ENCODE measurements at regions not wholly inside any gene's neighbourhood (a gene's known extent, or its start where the extent isn't known, plus 50 kb on each side); places are given as distances from the start of the nearest gene placed in this dataset.

DNA sequence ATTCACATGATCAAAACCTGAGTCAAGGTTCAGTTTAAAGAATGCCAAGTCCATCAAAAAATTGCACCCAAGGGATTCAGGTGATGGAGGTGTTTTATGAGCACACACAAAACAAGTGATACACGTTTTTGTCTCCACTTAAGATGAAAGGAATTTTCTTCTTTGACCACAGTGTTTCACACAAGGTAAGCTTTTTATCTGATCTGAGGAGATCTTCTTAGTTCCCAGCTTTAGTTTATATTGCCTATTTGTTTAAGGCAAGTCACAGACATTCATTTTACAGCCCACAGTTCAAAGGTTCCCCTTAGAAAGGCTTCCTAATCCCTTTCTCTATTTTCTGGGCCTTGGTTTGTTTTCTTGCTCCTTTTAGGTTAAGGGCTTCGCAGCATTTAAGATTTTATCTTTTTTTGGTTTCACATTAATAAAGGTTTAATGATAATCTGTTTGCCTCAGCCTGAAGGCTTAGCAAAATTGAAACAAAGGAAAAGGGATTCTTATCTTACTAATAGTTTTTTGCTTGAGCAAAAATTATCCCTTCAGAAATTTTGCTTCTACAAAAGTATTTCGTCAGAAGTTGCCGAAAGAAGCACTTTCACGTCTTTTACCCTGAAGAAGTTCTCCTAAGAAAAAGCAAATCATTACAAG lies 420.5 kb upstream of the NAALADL2 start:
- no peaks in the 10 kb centered on the region for H3K9me3 ChIP-seq
- H3K36me3 ChIP-seq = no peaks in the 10 kb centered on the region
- peaks cover 4 to 32% of the 10 kb centered on the region in 2 donors for H3K4me1 ChIP-seq
- no peak for ATAC-seq
- peak overlapping the region; percentile 87 to 98 for H3K27ac ChIP-seq
- no peak overlapping the region for H3K4me3 ChIP-seq
- intact Hi-C loops (cut with DNase I) = no loop called here
- H3K27me3 ChIP-seq = peaks cover 0 to 33% of the 10 kb centered on the region in 2 donors
- TF ChIP-seq, protein P1, sequence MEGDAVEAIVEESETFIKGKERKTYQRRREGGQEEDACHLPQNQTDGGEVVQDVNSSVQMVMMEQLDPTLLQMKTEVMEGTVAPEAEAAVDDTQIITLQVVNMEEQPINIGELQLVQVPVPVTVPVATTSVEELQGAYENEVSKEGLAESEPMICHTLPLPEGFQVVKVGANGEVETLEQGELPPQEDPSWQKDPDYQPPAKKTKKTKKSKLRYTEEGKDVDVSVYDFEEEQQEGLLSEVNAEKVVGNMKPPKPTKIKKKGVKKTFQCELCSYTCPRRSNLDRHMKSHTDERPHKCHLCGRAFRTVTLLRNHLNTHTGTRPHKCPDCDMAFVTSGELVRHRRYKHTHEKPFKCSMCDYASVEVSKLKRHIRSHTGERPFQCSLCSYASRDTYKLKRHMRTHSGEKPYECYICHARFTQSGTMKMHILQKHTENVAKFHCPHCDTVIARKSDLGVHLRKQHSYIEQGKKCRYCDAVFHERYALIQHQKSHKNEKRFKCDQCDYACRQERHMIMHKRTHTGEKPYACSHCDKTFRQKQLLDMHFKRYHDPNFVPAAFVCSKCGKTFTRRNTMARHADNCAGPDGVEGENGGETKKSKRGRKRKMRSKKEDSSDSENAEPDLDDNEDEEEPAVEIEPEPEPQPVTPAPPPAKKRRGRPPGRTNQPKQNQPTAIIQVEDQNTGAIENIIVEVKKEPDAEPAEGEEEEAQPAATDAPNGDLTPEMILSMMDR (IDR thresholded peaks at IDR 0.05) = no peak
- peak in 1 of 4 donors; percentile 8 for DNase-seq

DNA sequence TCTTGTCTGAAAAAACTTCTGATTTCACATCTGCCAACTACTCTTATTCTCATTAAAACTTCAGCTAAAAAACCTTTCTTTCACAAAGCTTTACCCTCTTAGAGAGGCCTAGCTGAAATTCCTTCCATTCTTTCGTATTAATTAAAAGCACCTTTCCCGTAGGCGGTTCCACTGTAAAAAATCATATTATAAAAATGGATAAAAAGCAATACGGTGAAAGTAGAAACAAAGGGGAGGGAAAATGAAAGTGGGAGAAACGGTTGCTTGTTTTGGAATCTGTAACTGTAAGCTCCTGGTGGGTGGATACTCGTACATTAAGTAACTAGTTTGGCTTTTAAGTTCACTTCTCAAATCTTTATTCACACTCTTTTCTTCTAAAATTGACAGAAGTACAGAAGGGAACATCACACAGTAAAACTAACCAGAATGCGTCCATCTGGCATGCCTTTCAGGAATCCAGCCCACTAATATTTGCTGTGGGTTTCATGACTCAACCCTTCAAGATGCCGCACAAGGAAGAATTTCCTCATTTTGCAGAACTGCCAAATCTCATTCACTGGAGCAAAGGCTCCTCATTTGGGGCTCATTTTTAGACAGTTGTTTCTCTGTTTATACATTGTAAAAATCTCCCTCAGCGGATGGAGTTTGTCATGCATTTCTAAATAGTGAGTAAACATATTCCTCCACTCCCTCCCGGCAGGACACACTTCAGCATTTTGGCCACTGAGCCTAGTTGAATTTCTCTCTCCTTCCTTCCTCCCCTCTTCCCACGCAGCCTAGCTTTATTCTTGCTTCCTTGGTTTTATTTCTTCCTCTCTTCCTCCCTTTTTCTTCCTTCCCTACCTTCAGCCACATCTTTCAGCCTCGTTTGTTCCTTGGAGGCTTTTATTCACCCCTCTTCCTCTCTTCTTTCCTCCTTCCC lies 419.5 kb upstream of the NAALADL2 start:
- intact Hi-C loops (cut with DNase I) = no loop called here
- peak; percentile 42 for ATAC-seq

DNA sequence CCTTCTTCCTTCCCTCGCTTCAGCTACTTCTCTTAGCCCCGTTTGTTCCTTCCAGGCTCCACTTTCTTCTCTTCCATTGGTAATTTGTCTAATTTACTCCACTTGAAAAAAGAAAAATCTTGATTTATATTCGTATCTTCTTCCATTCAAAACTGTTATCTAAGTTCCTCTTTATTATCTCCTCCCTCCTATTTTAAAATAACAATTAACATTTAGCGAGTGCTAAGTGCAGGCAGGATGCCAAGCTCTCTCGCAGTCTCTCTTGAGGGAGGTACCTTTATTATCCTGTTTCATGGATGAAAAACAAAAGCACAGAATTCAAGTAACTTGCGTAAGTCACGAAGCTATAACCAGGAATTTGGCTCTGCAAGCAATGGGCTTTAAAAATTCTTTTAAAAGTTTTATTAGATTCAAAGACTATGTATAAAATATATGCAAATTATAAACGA lies 418.9 kb upstream of the NAALADL2 start:
- Histone ChIP-seq H3K4me3 (peak overlapping the region; percentile 60 to 63), H3K27ac (peak overlapping the region; percentile 87 to 98), H3K36me3 (no peaks in the 10 kb centered on the region), H3K9me3 (no peaks in the 10 kb centered on the region), H3K4me1 (peaks cover 4 to 32% of the 10 kb centered on the region in 2 donors), H3K27me3 (peaks cover 0 to 33% of the 10 kb centered on the region in 2 donors)
- TF ChIP-seq, protein P1 (IDR thresholded peaks at IDR 0.05) = no peak
- intact Hi-C loops (cut with DNase I) = no loop called here
- ATAC-seq (no peak), DNase-seq (peak in 3 of 4 donors; percentile 32 to 55 (median 48))

More for the DNA sequence above, 419.5 kb upstream of the NAALADL2 start:
- TF ChIP-seq, protein P1 (IDR thresholded peaks at IDR 0.05) = no peak
- Histone ChIP-seq H3K27me3 (peaks cover 0 to 33% of the 10 kb centered on the region in 2 donors), H3K4me1 (peaks cover 4 to 32% of the 10 kb centered on the region in 2 donors), H3K27ac (peak overlapping the region; percentile 87 to 98), H3K4me3 (peak overlapping the region; percentile 60 to 63), H3K9me3 (no peaks in the 10 kb centered on the region), H3K36me3 (no peaks in the 10 kb centered on the region)
- DNase-seq = peak in 3 of 4 donors; percentile 38 to 79 (median 75)

DNA sequence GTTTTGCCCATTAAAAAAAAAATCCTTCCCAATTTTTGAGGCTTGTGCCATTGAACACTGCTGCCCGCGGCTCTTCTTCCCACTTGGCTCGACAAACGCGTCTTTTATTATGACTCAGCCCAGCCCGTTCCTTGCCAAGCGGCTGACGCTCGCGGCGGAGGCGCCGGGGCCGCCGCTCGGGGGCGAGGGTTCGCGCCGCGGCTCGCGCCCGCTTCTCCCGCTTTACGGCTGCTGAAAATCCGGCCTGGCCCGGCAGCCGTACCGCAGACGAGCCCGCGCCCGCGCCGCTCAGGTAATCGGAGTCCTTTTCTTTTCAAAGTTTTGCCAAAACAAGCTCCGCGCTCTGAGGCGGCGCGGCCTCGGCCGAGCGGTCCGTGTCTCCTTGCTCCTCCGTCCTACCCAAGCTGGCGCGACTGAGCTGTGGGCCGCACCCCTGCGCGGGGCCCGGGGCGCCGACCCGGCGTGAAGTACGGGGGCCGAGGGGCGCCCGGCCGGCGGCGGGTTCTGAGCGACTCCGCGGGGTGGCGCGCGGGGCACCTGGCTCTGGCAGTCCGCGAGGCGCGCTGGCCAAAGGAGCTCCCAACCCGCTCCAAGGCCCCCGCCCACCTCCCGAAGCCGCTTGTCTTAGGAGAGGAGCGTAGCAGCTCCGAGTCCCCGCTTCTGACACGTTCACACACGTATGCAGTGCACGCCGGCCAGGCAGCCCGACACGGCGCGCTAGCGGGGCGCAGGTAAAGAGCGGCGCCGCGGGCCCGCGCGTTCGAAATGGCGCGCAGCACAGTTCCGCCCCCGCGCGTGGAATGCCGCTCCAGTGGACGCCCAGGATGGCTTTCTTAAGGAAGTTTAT lies 418.2 kb upstream of the NAALADL2 start:
- Histone ChIP-seq H3K27me3 (peaks cover 0 to 33% of the 10 kb centered on the region in 2 donors), H3K27ac (peak overlapping the region; percentile 87 to 98), H3K4me1 (peaks cover 4 to 32% of the 10 kb centered on the region in 2 donors), H3K36me3 (no peaks in the 10 kb centered on the region), H3K9me3 (no peaks in the 10 kb centered on the region), H3K4me3 (peak overlapping the region; percentile 60 to 63)
- TF ChIP-seq, protein P1 (IDR thresholded peaks at IDR 0.05) = no peak
- ATAC-seq (peak; percentile 82), DNase-seq (peak; percentile 85 to 93 (median 90))
- intact Hi-C loops (cut with DNase I) = no loop called here

Data from left lung (tissue), 4 donors.